GM19438 (cell line): ENCODE measurements at regions not wholly inside any gene's neighbourhood (a gene's known extent, or its start where the extent isn't known, plus 50 kb on each side); places are given as distances from the start of the nearest gene placed in this dataset.
"Not testable (repeated sequence)": the region's sequence is repeated elsewhere in the genome, so short reads cannot be mapped to it uniquely, and the experiment has no call there.

Experiments used
- ATAC-seq: cut with Tn5 transposase; IDR thresholded peaks from one replicate; pipeline ENCODE4 v1.9.1; 2021; ENCODE audit warnings: low read depth; ENCODE audit not compliant: unreplicated experiment

DNA sequence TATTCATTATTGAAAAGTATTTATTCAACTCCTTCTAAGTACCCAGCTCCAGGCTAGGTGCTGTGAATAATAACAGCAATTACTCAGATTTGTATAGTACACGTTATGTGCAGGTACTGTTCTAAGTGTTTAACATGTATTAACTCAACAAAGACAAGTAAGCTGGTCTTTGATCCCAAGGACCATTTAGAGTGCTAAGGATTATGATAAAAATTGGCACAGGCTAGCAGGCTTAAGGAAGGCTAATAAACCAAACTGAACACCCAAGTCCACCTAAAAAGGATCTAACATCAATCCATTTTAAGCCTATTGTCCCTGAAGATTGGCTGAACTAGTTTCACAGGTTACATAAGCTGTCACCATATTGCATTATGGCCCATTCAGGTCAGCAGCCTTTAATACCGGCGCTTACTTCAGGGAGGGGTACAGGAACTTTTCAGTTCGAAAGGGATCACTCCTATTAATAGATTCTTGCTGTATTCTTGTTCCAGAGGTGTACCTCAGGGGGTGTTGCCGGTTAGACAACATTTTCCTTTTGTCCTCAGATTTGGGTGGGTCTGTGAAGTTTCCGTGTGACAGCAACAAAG lies 99.0 kb upstream of the GMDS start:
- ATAC-seq, result no peak

DNA sequence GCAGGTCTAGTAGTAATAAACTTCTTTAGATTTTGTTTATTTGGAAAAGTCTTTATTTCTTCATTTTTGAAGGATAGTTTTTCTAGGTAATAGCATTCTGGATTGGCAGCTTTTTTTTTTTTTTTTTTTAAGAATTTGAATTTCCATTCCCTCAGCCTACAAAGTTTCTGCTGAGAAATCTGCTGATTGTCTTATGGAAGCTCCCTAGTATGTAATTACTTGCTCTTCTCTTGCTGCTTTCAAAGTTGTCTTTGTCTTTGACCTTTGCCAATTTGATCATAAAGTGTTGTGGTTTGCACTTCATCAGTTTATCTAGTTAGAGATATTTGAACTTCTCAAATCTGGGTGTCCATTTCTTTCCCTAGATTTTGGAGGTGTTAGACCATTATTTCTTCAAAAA lies 82.2 kb upstream of the GMDS start:
- ATAC-seq, result no peak

DNA sequence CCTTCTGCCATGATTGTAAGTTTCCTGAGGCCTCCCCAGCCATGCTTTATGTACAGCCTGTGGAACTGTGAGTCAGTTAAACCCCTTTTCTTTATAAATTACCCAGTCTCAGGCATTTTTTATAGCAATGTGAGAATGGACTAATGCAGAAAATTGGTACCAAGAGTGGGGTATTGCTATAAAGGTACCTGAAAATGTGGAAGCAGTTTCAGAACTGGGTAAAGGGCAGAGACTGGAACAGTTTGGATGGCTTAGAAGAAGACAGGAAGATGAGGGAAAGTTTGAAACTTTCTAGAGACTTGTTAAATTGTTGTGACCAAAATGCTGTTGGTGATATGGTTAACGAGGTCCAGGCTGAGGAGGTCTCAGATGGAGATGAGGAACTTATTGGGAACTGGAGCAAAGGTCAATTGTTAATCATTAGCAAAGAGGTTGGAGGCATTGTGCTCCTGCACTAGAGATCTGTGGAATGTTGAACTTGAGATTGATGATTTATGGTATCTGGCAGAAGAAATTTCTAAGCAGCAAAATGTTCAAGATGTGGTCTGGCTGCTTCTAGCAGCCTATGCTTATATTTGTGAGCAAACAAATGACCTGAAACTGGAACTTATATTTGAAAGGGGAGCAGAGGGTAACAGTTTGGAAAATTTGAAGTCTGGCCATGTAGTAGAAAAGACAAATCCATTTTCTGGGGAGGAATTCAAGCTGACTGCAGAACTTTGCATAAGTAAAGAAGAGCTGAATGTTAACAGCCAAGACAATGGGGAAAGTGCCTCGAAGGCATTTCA lies 79.0 kb upstream of the GMDS start:
- no peak for ATAC-seq

DNA sequence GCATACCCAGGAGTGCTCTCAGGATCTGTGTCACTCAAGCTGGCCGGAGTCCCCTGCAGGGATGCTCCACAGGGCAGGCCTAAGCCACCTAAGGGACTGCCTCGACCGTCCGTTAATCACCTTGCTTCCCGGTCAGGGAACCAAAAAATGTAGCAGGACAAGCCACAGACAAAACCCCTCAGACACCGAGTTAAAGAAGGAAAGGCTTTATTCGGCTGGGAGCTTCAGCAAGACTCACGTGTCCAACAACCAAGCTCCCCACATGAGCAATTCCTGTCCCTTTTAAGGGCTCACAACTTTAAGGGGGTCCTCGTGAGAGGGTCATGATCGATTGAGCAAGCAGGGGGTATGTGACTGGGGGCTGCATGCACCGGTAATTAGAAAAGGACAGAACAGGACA lies 72.1 kb upstream of the GMDS start:
- ATAC-seq, result not testable (repeated sequence)

DNA sequence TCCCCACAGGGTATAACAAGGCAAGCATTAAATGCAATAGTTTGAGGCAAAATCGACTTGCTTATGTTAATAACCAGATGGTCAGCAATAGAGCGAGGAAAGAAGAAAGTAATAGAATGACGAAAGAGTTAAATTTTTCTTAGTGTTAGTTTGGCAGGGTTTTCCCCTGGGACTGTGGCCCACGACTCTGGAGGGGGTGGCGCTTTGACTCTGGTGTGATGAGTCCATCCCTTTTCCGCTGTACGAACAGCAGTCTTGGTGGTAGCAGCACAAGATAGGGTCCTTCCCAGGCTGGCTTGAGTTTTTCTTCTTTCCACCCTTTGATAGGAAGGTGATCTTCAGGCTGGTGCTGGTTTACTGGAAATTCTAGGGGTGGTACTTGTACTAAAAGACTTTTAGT lies 69.2 kb upstream of the GMDS start:
- no peak for ATAC-seq

DNA sequence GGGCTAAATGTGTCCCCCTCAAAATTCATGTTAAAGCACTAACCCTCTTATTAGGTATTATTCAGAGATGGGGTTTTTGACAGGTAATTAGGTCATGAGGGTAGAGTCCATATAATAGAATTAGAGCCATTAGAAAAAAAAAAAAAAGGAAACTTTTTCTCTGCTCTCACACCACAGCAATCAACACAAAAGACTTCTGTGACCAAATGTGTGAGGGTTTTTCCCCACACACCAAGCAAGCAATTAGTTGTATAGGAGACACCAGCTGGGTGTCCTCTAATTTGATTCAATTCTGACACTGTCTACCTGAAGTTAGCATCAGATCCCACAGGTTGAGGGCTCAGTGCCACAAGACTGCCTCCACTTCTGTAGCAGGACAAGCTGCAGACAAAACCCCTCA lies 64.6 kb upstream of the GMDS start:
- ATAC-seq, result no peak

DNA sequence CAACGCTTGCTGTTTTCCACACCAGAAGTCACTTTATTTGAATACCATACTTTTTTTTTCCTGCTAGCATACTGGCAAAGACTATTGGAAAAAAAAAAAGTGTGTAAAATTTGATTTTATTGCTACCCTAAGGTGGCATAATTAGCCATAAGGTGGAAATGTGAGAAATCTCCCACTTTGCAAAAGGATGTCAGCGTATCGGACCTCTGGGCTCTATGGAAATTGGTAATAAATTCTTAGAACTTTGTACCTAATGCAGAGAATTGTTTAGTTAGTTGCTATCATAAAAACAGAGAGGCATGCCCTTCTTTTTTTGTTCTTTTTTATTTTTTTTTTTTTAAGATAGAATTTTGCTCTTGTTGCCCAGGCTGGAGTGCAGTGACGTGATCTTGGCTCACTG lies 63.7 kb upstream of the GMDS start:
- ATAC-seq, result no peak

DNA sequence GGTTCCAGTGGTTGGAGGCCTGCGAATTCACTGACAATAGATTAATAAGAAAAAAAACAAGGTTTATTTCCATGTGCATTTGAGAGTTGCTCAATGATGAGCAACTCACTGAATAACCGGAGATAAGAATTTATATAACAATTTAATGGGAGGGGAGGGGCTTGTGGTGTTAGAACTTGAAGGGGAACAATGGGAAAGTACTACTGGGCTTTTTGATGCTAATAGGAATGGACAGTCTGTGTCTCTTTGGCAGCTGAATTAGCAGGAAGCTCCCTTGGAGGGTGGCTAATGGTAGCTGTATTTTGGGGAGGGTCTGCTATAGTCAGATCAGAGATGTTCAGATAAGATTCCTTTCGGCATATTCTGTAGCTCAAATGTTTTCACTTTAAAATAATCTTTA lies 62.4 kb upstream of the GMDS start:
- ATAC-seq, result no peak

DNA sequence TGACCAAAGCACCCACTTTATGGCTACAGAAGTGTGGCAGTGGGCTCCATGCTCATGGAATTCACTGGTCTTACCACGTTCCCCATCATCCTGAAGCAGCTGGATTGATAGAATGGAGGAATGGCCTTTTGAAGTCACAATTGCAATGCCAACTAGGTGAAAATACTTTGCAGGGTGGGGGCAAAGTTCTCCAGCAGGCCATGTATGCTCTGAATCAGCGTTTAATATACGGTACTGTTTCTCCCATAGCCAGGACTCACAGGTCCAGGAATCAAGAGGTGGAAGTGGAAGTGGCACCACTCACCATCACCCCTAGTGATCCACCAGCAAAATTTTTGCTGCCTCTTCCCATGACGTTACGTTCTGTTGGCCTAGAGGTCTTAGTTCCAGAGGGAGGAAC lies 60.5 kb upstream of the GMDS start:
- ATAC-seq, result no peak

DNA sequence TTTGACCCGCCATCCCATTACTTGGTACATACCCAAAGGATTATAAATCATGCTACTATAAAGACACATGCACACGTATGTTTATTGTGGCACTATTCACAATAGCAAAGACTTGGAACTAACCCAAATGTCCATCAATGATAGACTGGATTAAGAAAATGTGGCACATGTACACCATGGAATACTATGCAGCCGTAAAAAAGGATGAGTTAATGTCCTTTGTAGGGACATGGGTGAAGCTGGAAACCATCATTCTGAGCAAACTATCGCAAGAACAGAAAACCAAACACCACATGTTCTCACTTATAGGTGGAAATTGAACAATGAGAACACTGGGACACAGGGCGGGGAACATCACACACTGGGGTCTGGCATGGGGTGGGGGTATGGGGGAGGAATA lies 57.1 kb upstream of the GMDS start:
- ATAC-seq, result not testable (repeated sequence)

DNA sequence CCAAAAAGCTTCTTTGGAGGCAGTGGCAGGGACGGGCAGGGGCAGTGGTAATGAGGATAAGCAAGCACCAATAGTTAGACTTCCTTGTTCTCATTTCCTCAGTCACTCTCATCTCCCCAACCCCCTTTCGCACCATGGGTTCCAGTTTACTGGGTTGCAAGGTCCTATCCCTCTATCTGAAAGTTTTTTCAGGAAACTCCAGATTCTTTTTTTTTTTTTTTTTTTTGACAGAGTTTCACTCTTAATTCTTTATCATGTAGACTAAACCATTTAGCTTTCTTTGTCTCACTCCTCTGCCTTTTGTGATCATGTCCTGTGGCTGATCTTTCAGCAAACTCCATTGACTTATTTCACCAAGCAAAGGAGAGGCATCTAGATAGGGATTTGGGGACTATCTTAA lies 51.4 kb upstream of the GMDS start:
- ATAC-seq, result no peak
